ENCODE measurements at regions not wholly inside any gene's neighbourhood (a gene's known extent, or its start where the extent isn't known, plus 50 kb on each side); places are given as distances from the start of the nearest gene placed in this dataset.
"Not testable (repeated sequence)": the region's sequence is repeated elsewhere in the genome, so short reads cannot be mapped to it uniquely, and the experiment has no call there.

- not testable (repeated sequence) for TF ChIP-seq CREB5 (CRISPR knock-in tag; IDR thresholded peaks at IDR 0.05; ENCODE audit: low read depth); ZFP3 (CRISPR knock-in tag; IDR thresholded peaks at IDR 0.05); ARNTL (CRISPR knock-in tag; IDR thresholded peaks at IDR 0.05; ENCODE audit: borderline replicate concordance, low read depth)
Measured at GRCh38 chr9:92203887-92204286, 88.7 kb upstream of the SPTLC1 start.

Measured in SK-N-SH treated with all-trans-retinoic acid at 6 μM for 48 hours (cell line).